GDM1 (cell line): ENCODE measurements at regions not wholly inside any gene's neighbourhood (a gene's known extent, or its start where the extent isn't known, plus 50 kb on each side); places are given as distances from the start of the nearest gene placed in this dataset.
A peak's percentile ranks its signal among the peaks of the same experiment; 100 is the strongest.

ENCODE experiments used
- DNase-seq: peaks from one replicate; lab custom pipeline; 2025; lab: John Stamatoyannopoulos, UW

DNA sequence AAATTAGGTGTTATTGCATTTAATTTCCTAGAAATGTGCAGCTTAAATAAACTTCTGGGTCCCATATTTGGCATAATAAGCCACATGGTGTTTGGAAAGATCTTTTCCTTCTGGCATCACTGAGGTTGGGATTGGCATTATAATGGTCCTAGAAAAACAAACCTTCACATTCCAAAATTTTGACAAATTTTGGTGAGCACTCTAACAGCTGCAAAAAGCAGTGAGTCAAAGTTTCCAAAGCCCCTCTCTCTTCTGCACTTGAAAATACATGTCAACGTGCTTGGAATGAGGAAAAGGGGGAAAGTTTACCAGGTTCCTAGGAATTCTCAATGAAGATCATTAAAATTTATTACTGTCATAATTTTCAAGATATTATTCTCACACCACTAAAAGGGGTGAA, 77.8 kb upstream of the STK17B start:
- DNase-seq = no peak

DNA sequence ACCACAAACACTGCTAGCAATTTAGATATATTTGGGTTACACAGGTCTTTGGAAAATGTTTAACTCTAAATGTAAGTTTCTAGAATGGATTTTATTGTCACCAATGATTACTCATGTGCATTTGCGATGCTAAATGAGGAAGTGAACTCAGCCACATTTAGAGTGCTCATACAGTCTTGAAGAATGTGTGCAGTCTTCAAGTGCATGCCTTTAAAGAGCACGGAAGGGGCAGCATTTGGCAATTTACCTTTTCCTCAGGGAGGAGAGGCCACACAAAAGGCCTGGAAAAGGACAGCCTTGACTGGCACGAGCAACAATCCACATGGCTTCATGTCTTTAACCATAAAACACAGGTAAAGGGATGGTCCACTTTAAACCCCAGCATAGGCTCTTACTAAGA, 78.5 kb upstream of the STK17B start:
- DNase-seq = peak; percentile 50

GRCh38 chr2:196251132-196251531, 79.8 kb upstream of the STK17B start:
- no peak for DNase-seq

DNA sequence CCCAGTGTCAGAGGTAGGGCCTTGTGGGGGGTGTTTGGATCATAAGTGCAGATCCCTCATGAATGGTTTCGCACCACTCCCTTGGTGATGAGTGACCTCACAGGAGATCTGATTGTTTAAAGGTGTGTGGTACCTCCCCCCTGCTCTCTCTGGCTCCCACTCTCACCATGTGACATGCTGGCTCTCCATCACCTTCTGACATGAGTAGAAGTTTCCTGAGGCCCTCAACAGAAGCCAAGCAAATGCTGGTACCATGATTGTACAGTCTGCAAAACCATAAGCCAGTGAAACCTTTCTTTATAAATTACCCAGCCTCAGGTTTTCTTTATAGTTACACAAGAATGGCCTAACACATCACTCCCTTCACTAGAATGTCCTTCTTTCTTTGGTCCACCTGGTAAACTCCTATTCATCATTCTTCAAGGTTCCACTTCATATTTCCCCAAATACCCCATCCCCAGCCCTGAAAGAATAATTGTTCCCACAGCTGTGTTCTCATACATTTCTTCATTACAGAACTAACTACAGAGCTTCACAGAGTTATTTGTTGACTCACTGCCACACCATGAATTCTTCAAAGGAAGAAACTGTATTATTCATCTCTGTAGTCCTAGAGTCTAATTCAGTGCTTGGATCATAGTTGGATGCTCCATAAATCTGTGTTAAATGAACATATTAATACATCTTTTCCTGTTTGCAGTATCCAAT, 81.2 kb upstream of the STK17B start:
- DNase-seq = no peak

- no peak for DNase-seq
Measured at GRCh38 chr2:196253116-196253480, 81.7 kb upstream of the STK17B start.

DNA sequence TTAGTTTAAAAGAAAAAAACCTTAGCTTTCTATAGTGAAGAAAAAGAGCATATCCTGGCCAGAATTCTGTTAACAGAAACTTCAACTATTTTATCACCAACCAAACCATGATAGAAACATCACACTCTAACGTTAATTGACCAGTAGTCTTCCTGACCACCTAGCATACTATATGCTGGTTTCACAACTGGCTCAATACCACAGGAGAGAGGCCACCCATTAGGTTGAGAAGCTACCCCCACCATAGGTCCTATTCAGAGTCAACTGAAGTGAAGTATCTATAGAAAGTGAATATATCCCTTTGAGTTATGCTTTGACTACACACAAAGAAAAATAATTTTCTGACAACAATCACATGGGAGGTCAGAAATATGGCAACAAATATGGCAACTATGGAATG, 85.2 kb upstream of the STK17B start:
- no peak for DNase-seq

GRCh38 chr2:196257086-196257485, 85.7 kb upstream of the STK17B start:
- no peak for DNase-seq

GRCh38 chr2:196258407-196258806, 87.0 kb upstream of the STK17B start:
- no peak for DNase-seq

DNA sequence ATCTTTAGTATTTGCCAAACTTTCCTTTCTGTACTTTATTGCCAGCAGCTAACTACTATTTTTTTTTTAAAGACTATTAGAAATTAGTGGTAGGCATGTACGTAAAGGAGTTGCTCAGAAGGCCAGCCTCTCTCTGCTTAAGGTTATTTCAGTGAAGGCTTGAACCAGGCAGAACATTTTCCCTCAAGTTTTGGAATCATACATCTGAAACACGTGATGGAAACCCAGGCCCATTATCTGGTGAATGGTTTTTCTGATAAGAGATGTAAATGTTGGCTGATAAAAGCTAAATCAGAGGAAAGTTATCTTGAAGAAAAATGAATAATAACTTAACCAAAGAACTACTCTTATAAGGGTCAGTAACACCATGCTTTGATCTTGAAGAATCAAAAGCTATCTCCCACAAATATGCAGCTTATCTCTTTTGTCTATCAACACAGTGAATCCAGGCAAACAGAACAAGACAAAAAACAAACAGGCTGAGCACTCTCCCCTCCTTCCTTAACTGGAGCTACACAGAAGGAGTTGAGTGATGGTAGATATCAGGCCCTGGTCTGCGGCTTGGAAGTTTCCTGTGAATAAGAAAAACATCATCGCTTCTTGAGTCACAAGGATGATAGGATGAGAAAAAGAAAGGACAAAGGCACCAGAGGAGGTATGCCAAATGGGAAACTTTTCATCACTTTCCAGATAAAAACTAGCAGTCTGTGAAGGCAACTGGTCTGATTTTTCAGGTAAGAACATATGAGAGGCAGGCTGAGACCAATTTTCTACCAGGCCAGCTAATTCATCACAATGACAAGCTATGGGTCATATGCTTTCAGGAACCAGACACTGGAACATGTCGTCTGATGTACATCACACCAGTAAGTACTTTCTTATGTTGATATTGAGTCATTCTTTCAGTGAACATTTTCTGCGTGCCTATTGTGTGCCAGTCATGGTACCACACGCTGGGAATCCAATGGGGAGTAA, 88.4 kb upstream of the STK17B start:
- DNase-seq = no peak

DNA sequence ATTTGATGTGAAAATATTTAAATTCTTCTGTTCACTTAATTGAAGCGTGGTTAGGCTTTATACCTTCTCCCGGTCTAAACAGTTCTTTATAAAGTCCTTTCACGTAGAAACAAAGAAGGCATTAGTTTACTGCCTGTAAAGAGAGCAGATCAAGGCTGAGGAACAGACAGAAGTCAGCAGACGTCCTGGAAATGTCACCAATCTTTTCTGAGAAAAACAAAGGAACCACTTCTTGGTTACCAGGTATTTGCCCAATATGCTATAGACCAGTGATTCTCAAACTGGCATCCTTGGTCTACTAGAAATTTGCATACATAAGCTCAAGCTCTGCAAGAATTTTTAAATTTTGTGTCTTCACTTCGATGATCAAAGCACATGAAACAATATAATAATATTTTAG, 89.2 kb upstream of the STK17B start:
- no peak for DNase-seq

DNA sequence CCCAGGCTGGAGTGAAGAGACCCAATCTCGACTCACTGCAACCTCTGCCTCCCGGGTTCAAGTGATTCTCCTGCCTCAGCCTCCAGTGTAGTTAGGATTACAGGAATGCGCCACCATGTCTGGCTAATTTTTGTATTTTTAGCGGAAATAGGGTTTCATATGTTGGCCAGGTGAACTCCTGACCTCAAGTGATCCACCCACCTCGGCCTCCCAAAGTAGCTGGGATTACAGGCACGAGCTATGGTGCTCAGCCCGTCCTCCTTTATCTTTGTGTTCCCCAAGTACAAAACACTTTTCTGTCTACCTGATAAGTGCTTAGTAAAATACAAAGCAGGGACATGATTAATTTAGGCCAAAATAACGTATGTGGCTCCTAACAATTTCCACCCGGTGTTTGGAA, 91.2 kb upstream of the STK17B start:
- no peak for DNase-seq

GRCh38 chr2:196263181-196263747, 91.9 kb upstream of the STK17B start:
- DNase-seq = peak; percentile 78

GRCh38 chr2:196266351-196266750, 95.0 kb upstream of the STK17B start:
- no peak for DNase-seq

- no peak for DNase-seq
Measured at GRCh38 chr2:196266855-196267254, 95.5 kb upstream of the STK17B start.

DNA sequence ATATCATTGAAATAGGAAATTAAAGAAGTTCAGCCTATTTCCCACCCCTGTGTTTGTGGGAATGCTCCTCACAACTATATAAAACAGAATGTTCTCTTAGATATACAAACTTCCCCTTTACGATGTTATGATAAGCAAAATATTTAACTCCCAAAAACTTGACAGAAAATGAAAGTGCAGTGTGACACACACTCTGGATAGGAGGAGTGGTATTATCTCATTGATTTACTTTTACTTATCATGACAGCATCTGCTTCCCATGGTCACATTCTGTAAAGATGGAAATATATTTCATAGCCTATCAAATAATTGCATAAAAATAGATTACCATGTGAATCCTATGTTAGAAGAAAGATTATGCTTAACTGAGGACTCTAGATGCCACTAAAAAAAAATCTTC, 96.6 kb upstream of the STK17B start:
- DNase-seq = no peak

- no peak for DNase-seq
Measured at GRCh38 chr2:196268538-196269338, 97.4 kb upstream of the STK17B start.

DNA sequence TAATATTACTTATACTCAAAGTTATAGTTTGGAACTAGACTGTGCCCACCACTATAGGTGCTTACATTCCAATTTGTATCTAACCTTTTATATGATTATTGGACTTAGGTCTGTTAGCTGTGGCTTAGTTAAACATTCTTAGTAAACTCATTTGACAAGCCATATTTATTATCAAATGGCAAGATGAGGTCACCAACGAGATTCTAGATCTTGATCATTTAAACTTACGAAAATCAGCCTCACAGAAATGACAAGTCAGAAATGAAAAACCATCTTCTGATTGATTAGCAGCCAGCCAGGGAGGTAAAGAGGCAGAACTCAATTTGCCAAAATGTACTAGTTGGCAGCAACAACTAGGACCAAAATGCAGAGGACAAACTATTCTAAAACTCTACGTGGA, 100.4 kb upstream of the STK17B start:
- no peak for DNase-seq

DNA sequence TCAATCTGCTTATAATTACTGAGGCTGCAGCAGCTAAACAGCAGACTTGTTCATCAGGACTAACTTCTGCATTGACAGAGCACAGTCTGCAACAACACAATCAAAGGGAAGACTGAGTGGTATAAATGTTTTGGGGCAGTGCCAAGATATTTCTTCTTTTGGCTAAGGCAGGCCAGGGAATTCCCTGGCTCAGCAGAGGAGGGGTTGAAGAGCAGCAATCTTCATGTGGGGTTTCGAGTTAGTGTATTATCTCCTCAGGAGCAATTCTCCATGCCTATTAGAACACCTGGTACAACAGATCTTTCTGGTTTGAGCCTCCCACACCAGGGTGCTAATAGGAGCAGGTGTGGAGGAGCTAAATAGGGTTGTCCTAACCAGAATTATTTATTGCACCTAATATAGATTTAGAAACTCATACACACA, 103.0 kb upstream of the STK17B start:
- DNase-seq = no peak

DNA sequence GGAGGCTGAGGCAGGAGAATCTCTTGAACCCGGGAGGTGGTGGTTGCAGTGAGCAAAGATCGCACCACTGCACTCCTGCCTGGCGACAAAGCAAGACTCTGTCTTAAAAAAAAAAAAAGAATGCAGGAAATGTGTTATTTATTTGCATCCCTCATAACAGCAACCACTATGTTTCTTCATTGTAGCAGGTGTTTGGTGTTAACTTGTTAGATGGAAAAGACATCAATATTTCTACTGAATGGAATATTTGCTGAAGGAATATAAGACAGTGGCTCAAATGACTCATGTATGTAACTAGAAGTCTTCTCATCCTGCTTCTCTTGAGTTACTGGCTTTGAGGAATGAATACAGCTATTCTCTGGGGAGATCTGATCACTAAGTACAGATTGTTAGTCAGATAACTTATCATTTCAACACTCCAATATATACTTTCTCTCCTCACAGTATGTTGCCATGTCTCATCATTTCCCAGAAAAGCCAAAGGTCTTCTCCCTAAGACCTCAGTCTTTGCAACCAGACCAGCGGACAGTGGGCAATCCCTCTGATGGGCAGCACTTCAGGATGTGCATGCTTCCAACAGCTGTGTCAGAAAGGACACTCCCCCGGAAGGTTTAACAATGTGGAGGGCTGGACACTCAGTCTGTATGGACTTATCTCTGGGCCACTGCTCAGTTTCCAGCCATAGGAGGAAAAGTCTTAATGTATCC, 104.4 kb upstream of the STK17B start:
- no peak for DNase-seq

DNA sequence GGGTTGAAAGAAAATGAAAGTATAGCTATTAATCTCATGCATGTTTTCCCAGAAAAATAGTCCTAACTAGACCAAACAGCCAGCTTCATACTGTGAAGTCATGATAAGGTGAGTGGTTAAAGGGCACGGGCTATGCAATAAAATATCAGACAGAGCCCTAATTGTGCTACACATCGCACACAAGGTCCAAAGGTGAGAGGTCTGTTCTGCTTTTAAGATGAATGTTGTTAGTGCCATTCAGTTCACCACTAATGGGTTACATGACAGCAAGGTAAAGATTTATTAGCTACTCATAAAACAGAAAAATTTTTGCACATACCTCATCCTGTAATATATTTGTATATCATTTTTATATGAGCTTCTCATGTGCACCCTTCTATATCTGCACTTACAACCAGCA, 105.0 kb upstream of the STK17B start:
- no peak for DNase-seq

DNA sequence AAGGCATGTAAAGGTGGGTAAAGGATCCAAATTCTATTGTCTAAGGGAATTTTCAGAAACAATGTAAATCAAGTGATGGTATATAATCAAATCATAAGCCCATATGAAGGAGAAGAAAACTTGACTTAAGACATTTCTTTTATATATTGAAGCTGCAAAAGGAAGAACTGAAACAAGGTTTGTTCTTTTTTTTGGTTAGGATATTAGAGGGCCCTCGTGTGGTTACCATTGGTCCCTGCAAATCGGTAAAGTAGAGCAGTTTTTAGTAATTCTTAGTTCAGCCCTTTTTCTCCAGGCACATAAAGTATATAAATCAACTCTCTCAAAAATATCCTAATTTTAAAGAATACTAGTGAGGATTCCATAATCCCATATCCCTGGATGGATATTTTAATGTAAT, 105.6 kb upstream of the STK17B start:
- peak; percentile 32 for DNase-seq

- DNase-seq = no peak
Measured at GRCh38 chr2:196278491-196278911, 107.1 kb upstream of the STK17B start.
